ENCODE measurements at regions not wholly inside any gene's neighbourhood (a gene's known extent, or its start where the extent isn't known, plus 50 kb on each side); places are given as distances from the start of the nearest gene placed in this dataset.

GRCh38 chr10:28431139-28431538 lies 101.8 kb upstream of the WAC start:
- no peaks in the 10 kb centered on the region for H3K27me3 Mint-ChIP-seq (ENCODE audit: insufficient read depth, low read depth, poor library complexity)
- no peak overlapping the region for H3K27ac Mint-ChIP-seq
- peak; percentile 72 for DNase-seq (ENCODE audit: low spot score)
- Histone ChIP-seq H3K4me1 (ENCODE audit: insufficient read depth) (peaks cover 9% of the 10 kb centered on the region), H4K20me1 (replicated peaks; ENCODE audit: insufficient read depth) (no peaks in the 10 kb centered on the region), H3K36me3 (ENCODE audit: insufficient read depth) (no peaks in the 10 kb centered on the region), H3K4me2 (no peak overlapping the region), H2AFZ (no peak overlapping the region), H3K27me3 (ENCODE audit: insufficient read depth) (no peaks in the 10 kb centered on the region), H3K9me2 (ENCODE audit: insufficient read depth) (no peaks in the 10 kb centered on the region), H3F3A (replicated peaks; ENCODE audit: low read depth) (no peaks in the 10 kb centered on the region), H3K4me3 (no peak overlapping the region), H3K27ac (ENCODE audit: low read depth) (peak overlapping the region; percentile 55; the same call in 1 of the 2 replicates), H3K79me2 (replicated peaks; ENCODE audit: insufficient read depth) (no peaks in the 10 kb centered on the region)
- H3K4me3 Mint-ChIP-seq = no peak overlapping the region
- H3K9me3 Mint-ChIP-seq = peaks cover 10% of the 10 kb centered on the region; the same call in 2 of the 3 replicates
- H3K36me3 Mint-ChIP-seq (ENCODE audit: low read depth) = no peaks in the 10 kb centered on the region
- H3K4me1 Mint-ChIP-seq = peaks cover 17% of the 10 kb centered on the region
- TF ChIP-seq EZH2phosphoT487 (IDR thresholded peaks at IDR 0.05; ENCODE audit: unreplicated experiment) (no peak), CREB1 (CRISPR knock-in tag; IDR thresholded peaks at IDR 0.05; ENCODE audit: low read depth) (peak; percentile 87), STAT1 (IDR thresholded peaks at IDR 0.05; ENCODE audit: unreplicated experiment) (no peak), CTCF (conservative IDR thresholded peaks at IDR 0.05; ENCODE audit: low read depth in 2 of 2) (no peak), REST (IDR thresholded peaks at IDR 0.05; ENCODE audit: unreplicated experiment) (no peak)
- ATAC-seq = peak; percentile 80

- Mint-ChIP-seq H3K4me3 (no peak overlapping the region), H3K9me3 (peaks cover 10% of the 10 kb centered on the region; the same call in 2 of the 3 replicates), H3K36me3 (ENCODE audit: low read depth) (no peaks in the 10 kb centered on the region), H3K4me1 (peaks cover 17% of the 10 kb centered on the region), H3K27me3 (ENCODE audit: insufficient read depth, low read depth, poor library complexity) (no peaks in the 10 kb centered on the region), H3K27ac (no peak overlapping the region)
- no peak overlapping the region for H3K27ac ChIP-seq (ENCODE audit: low read depth)
- no peak overlapping the region for H2AFZ ChIP-seq
- H3K9me2 ChIP-seq (ENCODE audit: insufficient read depth) = no peaks in the 10 kb centered on the region
- H3K4me2 ChIP-seq = no peak overlapping the region
- H3K36me3 ChIP-seq (ENCODE audit: insufficient read depth) = no peaks in the 10 kb centered on the region
- no peaks in the 10 kb centered on the region for H3K79me2 ChIP-seq (replicated peaks; ENCODE audit: insufficient read depth)
- DNase-seq (ENCODE audit: low spot score) = peak; percentile 90
- TF ChIP-seq NANOG (IDR thresholded peaks at IDR 0.05; ENCODE audit: borderline replicate concordance) = no peak
- peak; percentile 73 to 82 for TF ChIP-seq CTCF (conservative IDR thresholded peaks at IDR 0.05; ENCODE audit: low read depth in 2 of 2)
- no peaks in the 10 kb centered on the region for H3F3A ChIP-seq (replicated peaks; ENCODE audit: low read depth)
- no peaks in the 10 kb centered on the region for H4K20me1 ChIP-seq (replicated peaks; ENCODE audit: insufficient read depth)
- peak; percentile 88 for ATAC-seq
- H3K4me3 ChIP-seq = no peak overlapping the region
- no peaks in the 10 kb centered on the region for H3K27me3 ChIP-seq (ENCODE audit: insufficient read depth)
- peaks cover 9% of the 10 kb centered on the region for H3K4me1 ChIP-seq (ENCODE audit: insufficient read depth)
These were observed 100.7 kb upstream of the WAC start for GRCh38 chr10:28432210-28432676.
